ENCODE measurements at regions not wholly inside any gene's neighbourhood (a gene's known extent, or its start where the extent isn't known, plus 50 kb on each side); places are given as distances from the start of the nearest gene placed in this dataset.

DNA sequence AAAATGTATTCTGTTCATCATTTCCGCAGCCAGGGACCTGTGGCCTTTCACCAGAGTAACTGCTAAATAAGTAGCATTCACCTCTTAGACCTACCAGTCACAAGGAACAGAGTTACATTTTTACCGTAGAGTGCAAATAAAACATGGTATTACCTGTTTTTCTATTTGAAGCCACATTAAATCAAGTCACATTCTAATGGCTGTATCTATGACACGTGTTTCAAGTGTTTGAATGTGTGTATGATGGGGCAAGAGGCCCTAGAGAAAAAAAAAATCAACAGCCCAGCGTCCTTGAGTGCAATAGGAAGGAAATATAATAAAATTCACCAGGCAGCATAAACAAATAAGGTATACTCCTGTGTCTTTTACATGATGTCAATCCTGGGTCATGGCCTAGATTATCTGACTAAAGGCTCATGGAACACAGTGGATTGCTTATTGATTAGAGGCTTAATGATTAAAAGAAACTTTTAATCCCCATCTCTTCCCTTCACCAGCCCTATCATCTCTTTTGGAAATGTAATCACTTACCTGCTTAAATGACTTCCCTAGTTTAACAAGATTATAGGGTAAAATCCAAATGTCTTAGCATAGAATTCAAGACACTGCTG is 168.7 kb upstream of the CDH5 start:
- no peak overlapping the region for H3K4me2 ChIP-seq (ENCODE audit: low read length)
- H3K4me3 ChIP-seq (ENCODE audit: low read length): no peak overlapping the region
- H3K79me2 ChIP-seq (ENCODE audit: control insufficient read depth, low read length): no peaks in the 10 kb centered on the region
- no peaks in the 10 kb centered on the region for H3K9me3 ChIP-seq (ENCODE audit: control insufficient read depth, insufficient read depth, low read length)
- H3K9me2 ChIP-seq (replicated peaks; ENCODE audit: control insufficient read depth, low read length): no peaks in the 10 kb centered on the region
- H4K20me1 ChIP-seq (ENCODE audit: control insufficient read depth, insufficient read depth, low read depth, low read length): no peaks in the 10 kb centered on the region
- no peaks in the 10 kb centered on the region for H3K36me3 ChIP-seq (ENCODE audit: control insufficient read depth, low read length)
- no peaks in the 10 kb centered on the region for H3F3A ChIP-seq (ENCODE audit: control insufficient read depth, insufficient read depth)
- no peak overlapping the region for H3K27ac ChIP-seq (ENCODE audit: low read depth, low read length)
- TF ChIP-seq EZH2phosphoT487 (IDR thresholded peaks at IDR 0.05; ENCODE audit: borderline replicate concordance, low read length): no peak
- TF ChIP-seq, protein P1, sequence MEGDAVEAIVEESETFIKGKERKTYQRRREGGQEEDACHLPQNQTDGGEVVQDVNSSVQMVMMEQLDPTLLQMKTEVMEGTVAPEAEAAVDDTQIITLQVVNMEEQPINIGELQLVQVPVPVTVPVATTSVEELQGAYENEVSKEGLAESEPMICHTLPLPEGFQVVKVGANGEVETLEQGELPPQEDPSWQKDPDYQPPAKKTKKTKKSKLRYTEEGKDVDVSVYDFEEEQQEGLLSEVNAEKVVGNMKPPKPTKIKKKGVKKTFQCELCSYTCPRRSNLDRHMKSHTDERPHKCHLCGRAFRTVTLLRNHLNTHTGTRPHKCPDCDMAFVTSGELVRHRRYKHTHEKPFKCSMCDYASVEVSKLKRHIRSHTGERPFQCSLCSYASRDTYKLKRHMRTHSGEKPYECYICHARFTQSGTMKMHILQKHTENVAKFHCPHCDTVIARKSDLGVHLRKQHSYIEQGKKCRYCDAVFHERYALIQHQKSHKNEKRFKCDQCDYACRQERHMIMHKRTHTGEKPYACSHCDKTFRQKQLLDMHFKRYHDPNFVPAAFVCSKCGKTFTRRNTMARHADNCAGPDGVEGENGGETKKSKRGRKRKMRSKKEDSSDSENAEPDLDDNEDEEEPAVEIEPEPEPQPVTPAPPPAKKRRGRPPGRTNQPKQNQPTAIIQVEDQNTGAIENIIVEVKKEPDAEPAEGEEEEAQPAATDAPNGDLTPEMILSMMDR (IDR thresholded peaks at IDR 0.05; ENCODE audit: low read depth, low read length, poor library complexity, severe bottlenecking): no peak
- H3K4me1 ChIP-seq (ENCODE audit: control insufficient read depth, low read length): no peaks in the 10 kb centered on the region
- no peaks in the 10 kb centered on the region for H3K27me3 ChIP-seq (ENCODE audit: control insufficient read depth, low read length)

DNA sequence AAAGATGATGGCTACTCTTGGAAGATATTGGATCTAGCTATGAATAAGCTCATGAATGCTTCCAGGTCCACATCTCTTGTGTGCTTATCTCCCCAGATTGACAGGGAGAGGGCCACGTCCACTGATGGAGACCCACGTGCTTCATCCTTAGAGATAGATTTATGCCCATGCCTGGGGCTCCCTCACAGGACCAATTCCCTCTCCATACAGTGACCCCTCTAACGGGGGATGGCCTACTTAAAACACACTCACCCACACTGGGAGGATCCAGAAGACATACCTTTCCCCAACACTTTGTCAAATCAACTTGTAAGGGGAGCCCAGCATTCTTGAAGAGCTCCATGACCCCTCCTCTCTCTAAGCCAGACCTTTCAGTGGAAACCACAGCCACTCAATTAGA is 169.7 kb upstream of the CDH5 start:
- no peak overlapping the region for H3K4me2 ChIP-seq (ENCODE audit: low read length)
- no peak overlapping the region for H3K27ac ChIP-seq (ENCODE audit: low read depth, low read length)
- no peaks in the 10 kb centered on the region for H3K9me3 ChIP-seq (ENCODE audit: control insufficient read depth, insufficient read depth, low read length)
- no peaks in the 10 kb centered on the region for H3F3A ChIP-seq (ENCODE audit: control insufficient read depth, insufficient read depth)
- no peaks in the 10 kb centered on the region for H3K79me2 ChIP-seq (ENCODE audit: control insufficient read depth, low read length)
- TF ChIP-seq, protein P1 (IDR thresholded peaks at IDR 0.05; ENCODE audit: low read depth, low read length, poor library complexity, severe bottlenecking): no peak
- TF ChIP-seq EZH2phosphoT487 (IDR thresholded peaks at IDR 0.05; ENCODE audit: borderline replicate concordance, low read length): no peak
- no peaks in the 10 kb centered on the region for H3K27me3 ChIP-seq (ENCODE audit: control insufficient read depth, low read length)
- no peaks in the 10 kb centered on the region for H3K36me3 ChIP-seq (ENCODE audit: control insufficient read depth, low read length)
- H3K9me2 ChIP-seq (replicated peaks; ENCODE audit: control insufficient read depth, low read length): no peaks in the 10 kb centered on the region
- H3K4me3 ChIP-seq (ENCODE audit: low read length): no peak overlapping the region
- H4K20me1 ChIP-seq (ENCODE audit: control insufficient read depth, insufficient read depth, low read depth, low read length): no peaks in the 10 kb centered on the region
- H3K4me1 ChIP-seq (ENCODE audit: control insufficient read depth, low read length): no peaks in the 10 kb centered on the region

DNA sequence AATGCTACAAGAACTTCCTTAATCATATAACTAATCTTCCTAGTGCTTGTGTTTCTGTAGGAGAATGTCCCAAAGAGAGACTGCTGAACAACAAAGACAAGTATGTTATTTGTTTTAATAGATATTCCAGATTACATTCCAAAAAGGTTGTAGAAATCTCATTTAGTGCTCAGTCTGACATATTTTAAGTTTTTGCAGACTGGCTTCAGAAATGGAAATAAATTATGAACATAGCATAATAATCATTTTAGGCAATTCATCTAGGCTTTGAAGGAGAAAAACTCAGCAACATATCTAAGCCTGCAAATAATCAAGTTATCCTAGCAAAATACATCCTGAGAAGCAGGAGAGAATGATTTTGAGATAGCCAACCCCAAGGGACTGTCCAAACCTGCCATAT is 171.6 kb upstream of the CDH5 start:
- Histone ChIP-seq H3K4me2 (ENCODE audit: low read length) (no peak overlapping the region), H4K20me1 (ENCODE audit: control insufficient read depth, insufficient read depth, low read depth, low read length) (no peaks in the 10 kb centered on the region), H3K27ac (ENCODE audit: low read depth, low read length) (no peak overlapping the region), H3K9me3 (ENCODE audit: control insufficient read depth, insufficient read depth, low read length) (no peaks in the 10 kb centered on the region), H3K27me3 (ENCODE audit: control insufficient read depth, low read length) (no peaks in the 10 kb centered on the region), H3K4me1 (ENCODE audit: control insufficient read depth, low read length) (no peaks in the 10 kb centered on the region), H3F3A (ENCODE audit: control insufficient read depth, insufficient read depth) (no peaks in the 10 kb centered on the region), H3K9me2 (replicated peaks; ENCODE audit: control insufficient read depth, low read length) (no peaks in the 10 kb centered on the region), H3K79me2 (ENCODE audit: control insufficient read depth, low read length) (no peaks in the 10 kb centered on the region), H3K4me3 (ENCODE audit: low read length) (no peak overlapping the region), H3K36me3 (ENCODE audit: control insufficient read depth, low read length) (no peaks in the 10 kb centered on the region)
- no peak for TF ChIP-seq EZH2phosphoT487 (IDR thresholded peaks at IDR 0.05; ENCODE audit: borderline replicate concordance, low read length)
- TF ChIP-seq, protein P1 (IDR thresholded peaks at IDR 0.05; ENCODE audit: low read depth, low read length, poor library complexity, severe bottlenecking): no peak

Measured in DOHH2 (cell line).